ENCODE measurements at regions not wholly inside any gene's neighbourhood (a gene's known extent, or its start where the extent isn't known, plus 50 kb on each side); places are given as distances from the start of the nearest gene placed in this dataset.

GRCh38 chr6:91407706-91408105 lies 820.8 kb upstream of the MAP3K7 start:
- no peaks in the 10 kb centered on the region for H4K20me1 ChIP-seq (ENCODE audit: control insufficient read depth, extremely low read depth, insufficient read depth, low read length)
- no peaks in the 10 kb centered on the region for H3K36me3 ChIP-seq (ENCODE audit: control insufficient read depth, insufficient read depth, low read length)
- H3K79me2 ChIP-seq (ENCODE audit: control insufficient read depth, insufficient read depth, low read length): no peaks in the 10 kb centered on the region
- no peak overlapping the region for H3K4me3 ChIP-seq (replicated peaks in 1 of 4; ENCODE audit: control extremely low read depth in 1 of 4, insufficient read depth in 1 of 4, low read depth in 3 of 4, low read length in 4 of 4)
- no peaks in the 10 kb centered on the region for H3K9me3 ChIP-seq (ENCODE audit: control insufficient read depth, insufficient read depth, low read depth, low read length)
- H2AFZ ChIP-seq (ENCODE audit: low read length): no peak overlapping the region
- H3K27me3 ChIP-seq (ENCODE audit: control insufficient read depth, insufficient read depth, low read length): no peaks in the 10 kb centered on the region
- no peaks in the 10 kb centered on the region for H3K4me1 ChIP-seq (ENCODE audit: control insufficient read depth, extremely low read depth, insufficient read depth, low read length)
- H3K27ac ChIP-seq (ENCODE audit: insufficient read depth, low read length): no peak overlapping the region
- TF ChIP-seq EZH2 (IDR thresholded peaks at IDR 0.05; ENCODE audit: low read length, missing control alignments): no peak
- no peak for TF ChIP-seq CTCF (conservative IDR thresholded peaks at IDR 0.05 in 1 of 2, IDR thresholded peaks at IDR 0.05 in 1 of 2; ENCODE audit: low read depth in 1 of 2, low read length in 2 of 2)
- no peak for DNase-seq (ENCODE audit: low read depth in 2 of 2)
- H3K4me2 ChIP-seq (ENCODE audit: extremely low read depth, insufficient read depth, low read length): no peak overlapping the region
- H3K9ac ChIP-seq (ENCODE audit: insufficient read depth, low read length): no peak overlapping the region

GRCh38 chr6:91392951-91393350 lies 806.1 kb upstream of the MAP3K7 start:
- no peak overlapping the region for H3K4me3 ChIP-seq (replicated peaks in 1 of 4; ENCODE audit: control extremely low read depth in 1 of 4, insufficient read depth in 1 of 4, low read depth in 3 of 4, low read length in 4 of 4)
- no peaks in the 10 kb centered on the region for H3K9me3 ChIP-seq (ENCODE audit: control insufficient read depth, insufficient read depth, low read depth, low read length)
- no peak for TF ChIP-seq CTCF (conservative IDR thresholded peaks at IDR 0.05 in 1 of 2, IDR thresholded peaks at IDR 0.05 in 1 of 2; ENCODE audit: low read depth in 1 of 2, low read length in 2 of 2)
- no peak for TF ChIP-seq EZH2 (IDR thresholded peaks at IDR 0.05; ENCODE audit: low read length, missing control alignments)
- H3K36me3 ChIP-seq (ENCODE audit: control insufficient read depth, insufficient read depth, low read length): no peaks in the 10 kb centered on the region
- no peak for DNase-seq (ENCODE audit: low read depth in 2 of 2)
- H4K20me1 ChIP-seq (ENCODE audit: control insufficient read depth, extremely low read depth, insufficient read depth, low read length): no peaks in the 10 kb centered on the region
- no peak overlapping the region for H3K4me2 ChIP-seq (ENCODE audit: extremely low read depth, insufficient read depth, low read length)
- H3K4me1 ChIP-seq (ENCODE audit: control insufficient read depth, extremely low read depth, insufficient read depth, low read length): no peaks in the 10 kb centered on the region
- no peak overlapping the region for H2AFZ ChIP-seq (ENCODE audit: low read length)
- no peak overlapping the region for H3K9ac ChIP-seq (ENCODE audit: insufficient read depth, low read length)
- H3K27me3 ChIP-seq (ENCODE audit: control insufficient read depth, insufficient read depth, low read length): no peaks in the 10 kb centered on the region
- H3K79me2 ChIP-seq (ENCODE audit: control insufficient read depth, insufficient read depth, low read length): no peaks in the 10 kb centered on the region
- no peak overlapping the region for H3K27ac ChIP-seq (ENCODE audit: insufficient read depth, low read length)

GRCh38 chr6:91387290-91388059 lies 800.6 kb upstream of the MAP3K7 start:
- Histone ChIP-seq H3K79me2 (ENCODE audit: control insufficient read depth, insufficient read depth, low read length) (no peaks in the 10 kb centered on the region), H3K27me3 (ENCODE audit: control insufficient read depth, insufficient read depth, low read length) (no peaks in the 10 kb centered on the region), H3K4me2 (ENCODE audit: extremely low read depth, insufficient read depth, low read length) (no peak overlapping the region), H3K27ac (ENCODE audit: insufficient read depth, low read length) (no peak overlapping the region), H2AFZ (ENCODE audit: low read length) (no peak overlapping the region), H3K36me3 (ENCODE audit: control insufficient read depth, insufficient read depth, low read length) (no peaks in the 10 kb centered on the region), H3K4me3 (replicated peaks in 1 of 4; ENCODE audit: control extremely low read depth in 1 of 4, insufficient read depth in 1 of 4, low read depth in 3 of 4, low read length in 4 of 4) (no peak overlapping the region), H3K9ac (ENCODE audit: insufficient read depth, low read length) (no peak overlapping the region), H4K20me1 (ENCODE audit: control insufficient read depth, extremely low read depth, insufficient read depth, low read length) (no peaks in the 10 kb centered on the region), H3K4me1 (ENCODE audit: control insufficient read depth, extremely low read depth, insufficient read depth, low read length) (no peaks in the 10 kb centered on the region), H3K9me3 (ENCODE audit: control insufficient read depth, insufficient read depth, low read depth, low read length) (no peaks in the 10 kb centered on the region)
- DNase-seq (ENCODE audit: low read depth in 2 of 2): no peak
- TF ChIP-seq CTCF (conservative IDR thresholded peaks at IDR 0.05 in 1 of 2, IDR thresholded peaks at IDR 0.05 in 1 of 2; ENCODE audit: low read depth in 1 of 2, low read length in 2 of 2): no peak
- no peak for TF ChIP-seq EZH2 (IDR thresholded peaks at IDR 0.05; ENCODE audit: low read length, missing control alignments)

Data from fibroblast of lung (primary cell).